Stimulated activated CD8-positive, alpha-beta memory T cell treated with anti-CD3 and anti-CD28 coated beads, Interleukin-2, amount 100 ng/mL, for 1 hour (primary cell): ENCODE measurements at regions not wholly inside any gene's neighbourhood (a gene's known extent, or its start where the extent isn't known, plus 50 kb on each side); places are given as distances from the start of the nearest gene placed in this dataset.
"Not testable (repeated sequence)": the region's sequence is repeated elsewhere in the genome, so short reads cannot be mapped to it uniquely, and the experiment has no call there.

Experiments
- DNase-seq, 2 donors: peaks; one replicate each; pipeline ENCODE4 v3.0.0-alpha.2; 2020; ENCODE audit warnings: low read depth in 2 of 2

DNA sequence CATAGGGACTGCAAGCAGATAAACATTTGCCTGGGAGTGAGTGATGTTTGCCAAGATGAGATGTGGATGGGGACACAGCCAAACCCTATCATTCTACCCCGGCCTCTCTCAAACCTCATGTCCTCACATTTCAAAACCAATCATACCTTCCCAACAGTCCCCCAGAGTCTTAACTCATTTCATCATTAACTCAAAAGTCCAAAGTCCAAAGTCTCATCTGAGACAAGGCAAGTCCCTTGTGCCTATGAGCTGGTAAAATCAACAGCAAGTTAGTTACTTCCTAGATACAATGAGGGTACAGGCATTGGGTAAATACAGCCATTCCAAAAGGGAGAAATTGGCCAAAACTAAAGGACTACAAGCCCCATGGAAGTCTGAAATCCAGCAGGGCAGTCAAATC, 822.9 kb upstream of the SPRY2 start:
- not testable (repeated sequence) for DNase-seq

DNA sequence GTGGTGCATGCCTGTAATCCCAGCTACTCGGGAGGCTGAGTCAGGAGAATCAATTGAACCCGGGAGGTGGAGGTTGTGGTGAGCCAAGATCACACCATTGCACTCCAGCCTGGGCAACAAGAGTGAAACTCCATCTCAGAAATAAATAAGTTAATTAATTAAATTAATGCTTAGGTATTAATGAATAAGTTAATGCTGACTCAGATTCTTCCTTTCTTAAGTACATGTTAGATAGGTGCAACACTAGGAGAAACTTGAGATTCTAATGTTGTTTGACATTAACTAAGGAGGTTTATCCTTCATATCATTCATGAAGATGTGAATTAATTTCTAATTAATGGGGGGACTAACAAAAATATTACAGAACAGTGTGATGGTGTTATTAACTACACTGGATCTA, 812.6 kb upstream of the SPRY2 start:
- no peak for DNase-seq

DNA sequence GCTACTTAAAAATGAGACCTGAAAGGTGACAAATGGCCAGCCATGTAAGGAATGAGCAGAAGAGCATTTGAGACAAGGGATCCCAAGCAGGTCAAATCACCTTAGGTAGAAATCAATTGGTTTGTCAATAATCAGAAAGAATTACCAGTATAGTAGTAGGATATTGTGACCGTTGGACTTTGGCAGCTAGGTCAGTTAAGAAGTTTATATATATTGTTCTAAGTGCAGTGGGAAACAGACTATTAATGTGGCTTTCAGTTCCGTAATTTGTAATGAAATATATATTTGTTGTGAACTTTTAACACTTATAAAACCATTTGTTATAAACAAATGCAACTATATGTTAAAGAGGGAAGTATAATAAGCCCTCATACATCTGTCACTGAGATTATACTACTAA, 807.9 kb upstream of the SPRY2 start:
- DNase-seq = no peak

DNA sequence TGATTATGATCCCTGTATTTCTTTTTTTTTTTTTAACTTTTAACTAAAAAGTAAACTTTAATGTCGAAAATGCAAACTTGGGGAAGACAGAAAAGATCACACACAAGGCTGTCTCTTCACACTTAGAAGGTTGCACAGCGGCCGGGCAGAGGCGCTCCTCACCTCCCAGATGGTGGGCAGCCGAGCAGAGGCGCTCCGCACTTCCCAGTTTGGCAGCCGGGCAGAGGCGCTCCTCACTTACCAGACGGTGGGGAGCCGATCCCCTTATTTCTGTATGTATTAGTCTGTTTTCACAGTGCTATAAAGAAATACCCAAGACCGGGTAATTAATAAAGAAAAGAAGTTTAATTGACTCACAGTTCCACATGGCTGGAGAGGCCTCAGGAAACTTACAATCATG, 805.6 kb upstream of the SPRY2 start:
- DNase-seq = not testable (repeated sequence)

DNA sequence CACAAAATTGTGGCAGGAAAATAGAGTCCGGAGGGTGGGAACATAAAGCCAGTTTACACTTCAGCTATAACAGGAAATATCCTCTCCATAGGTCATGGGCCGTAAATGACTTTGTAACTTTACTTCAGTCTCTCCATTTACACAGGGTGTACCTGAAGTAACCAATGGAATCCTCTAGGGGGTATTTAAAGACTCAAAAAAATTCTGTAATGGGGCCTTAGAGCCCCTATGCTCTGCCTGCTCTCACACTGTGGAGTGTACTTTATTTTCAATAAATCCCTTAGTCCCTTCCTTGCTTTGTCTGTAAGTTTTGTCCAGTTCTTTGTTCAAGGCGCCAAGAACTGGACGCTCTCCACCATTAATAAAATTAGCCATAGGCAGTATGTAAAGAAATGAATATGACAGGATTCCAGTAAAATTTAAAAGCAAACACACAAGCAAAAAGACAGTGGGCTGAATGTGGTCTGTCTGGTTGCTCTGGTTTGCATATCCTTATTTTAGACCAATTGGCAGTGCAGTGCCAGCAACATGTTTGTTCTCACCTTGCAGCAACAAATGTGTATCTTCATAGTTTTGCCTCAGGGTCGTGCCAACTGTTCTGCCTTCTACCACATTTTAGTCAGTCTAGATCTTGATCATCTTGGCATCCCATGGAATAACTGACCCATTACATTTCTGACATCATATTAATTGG, 801.5 kb upstream of the SPRY2 start:
- no peak for DNase-seq

DNA sequence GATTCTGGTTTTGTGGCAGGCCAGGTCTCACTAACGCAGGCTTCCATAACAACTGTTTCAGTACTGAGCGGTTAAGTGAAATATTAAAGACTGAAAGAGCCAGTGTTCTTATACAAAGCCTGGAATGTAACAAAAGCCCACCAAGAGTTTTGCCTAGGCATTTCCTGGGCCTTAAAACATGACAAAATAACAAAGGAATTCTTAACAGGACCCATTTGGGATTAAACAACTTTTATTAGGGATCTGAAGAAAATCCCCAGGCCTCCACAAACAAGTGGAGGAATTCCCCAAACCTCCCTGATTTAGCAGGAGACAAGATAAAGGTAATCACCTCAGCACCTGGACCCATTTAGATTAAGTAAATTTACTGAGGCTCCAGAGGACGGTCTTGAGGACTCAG, 799.7 kb upstream of the SPRY2 start:
- DNase-seq = no peak

DNA sequence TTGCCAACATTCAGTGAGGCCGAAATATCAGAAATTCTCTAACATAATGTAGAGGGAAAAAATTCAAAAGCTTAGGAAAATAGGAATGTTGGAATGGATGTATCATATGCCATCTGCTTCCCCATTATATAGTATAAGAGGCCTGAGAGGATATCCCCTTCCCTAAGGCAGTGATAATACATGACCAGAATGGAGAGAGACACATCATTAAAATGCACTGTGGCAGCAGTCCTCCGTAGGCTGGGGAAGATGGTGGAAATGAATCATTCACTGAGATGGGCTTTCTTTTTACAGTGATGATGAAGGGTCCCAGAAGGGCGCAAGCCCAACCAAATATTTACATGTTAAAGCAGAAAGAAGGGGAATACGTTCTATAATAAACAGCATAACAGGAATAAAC, 799.1 kb upstream of the SPRY2 start:
- no peak for DNase-seq

DNA sequence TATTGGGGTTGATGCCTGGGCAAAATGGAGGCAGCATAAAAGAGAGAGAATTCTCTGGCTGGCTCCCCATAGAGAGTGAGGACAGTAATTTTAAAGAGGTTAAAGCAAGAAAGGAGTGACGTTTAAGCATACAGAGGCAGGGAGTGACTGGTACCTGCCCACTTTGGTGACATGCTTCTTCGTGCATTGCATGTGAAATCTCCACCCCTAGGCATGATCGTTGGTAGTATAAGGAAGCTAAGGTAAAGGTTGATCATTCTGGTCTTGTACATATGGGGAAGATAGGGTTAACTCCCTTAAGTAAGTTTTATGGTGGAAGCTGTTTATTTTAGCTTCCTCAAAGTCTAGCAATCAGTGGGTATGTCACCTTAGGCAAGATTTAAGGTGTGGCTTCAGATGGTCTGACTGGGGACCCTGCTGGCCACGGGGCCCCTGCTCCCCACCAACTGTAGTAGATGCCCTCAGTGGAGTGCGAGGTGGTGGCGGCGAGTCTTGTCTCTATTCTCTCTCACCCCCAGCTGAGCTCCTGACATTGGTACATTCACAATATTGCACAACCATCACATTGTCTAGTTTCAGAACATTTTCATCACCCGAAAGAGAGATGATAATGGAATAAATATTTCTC, 797.5 kb upstream of the SPRY2 start:
- DNase-seq = no peak

DNA sequence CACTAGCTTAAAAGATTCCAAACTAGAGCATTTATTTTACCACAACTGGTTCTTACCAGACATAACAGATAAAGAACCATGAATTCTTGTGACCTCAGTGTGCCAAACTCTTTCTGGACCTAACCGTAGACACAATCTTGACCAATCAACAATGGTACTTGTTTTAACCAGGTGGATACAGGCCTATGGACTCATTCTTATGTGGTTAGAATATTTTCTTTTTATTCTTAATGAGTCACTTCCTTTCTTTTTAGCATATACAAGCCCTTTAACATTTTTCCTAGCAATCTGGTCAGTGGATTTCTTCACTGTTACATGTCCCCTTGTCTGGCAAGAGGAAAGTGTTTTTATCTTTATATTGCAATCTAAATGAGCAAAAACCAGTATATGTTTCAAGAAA, 792.1 kb upstream of the SPRY2 start:
- no peak for DNase-seq

DNA sequence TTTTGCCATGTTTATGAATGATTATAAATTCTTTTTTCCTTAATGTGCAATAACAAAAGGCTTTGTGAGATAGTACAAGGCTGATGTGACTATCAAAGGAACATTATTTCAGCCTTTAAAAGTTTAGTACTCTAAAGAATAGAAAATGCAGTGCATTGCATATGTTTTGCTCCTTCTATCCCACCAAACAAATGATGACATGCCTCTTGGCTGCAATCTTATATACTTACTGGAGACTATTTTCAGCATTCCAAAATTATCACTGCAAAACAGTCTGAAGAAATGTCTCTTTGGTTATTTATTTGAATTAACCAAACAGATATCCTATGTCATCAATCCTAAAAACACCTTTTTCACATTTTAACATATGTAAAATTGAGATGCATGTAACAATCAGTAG, 776.5 kb upstream of the SPRY2 start:
- no peak for DNase-seq

DNA sequence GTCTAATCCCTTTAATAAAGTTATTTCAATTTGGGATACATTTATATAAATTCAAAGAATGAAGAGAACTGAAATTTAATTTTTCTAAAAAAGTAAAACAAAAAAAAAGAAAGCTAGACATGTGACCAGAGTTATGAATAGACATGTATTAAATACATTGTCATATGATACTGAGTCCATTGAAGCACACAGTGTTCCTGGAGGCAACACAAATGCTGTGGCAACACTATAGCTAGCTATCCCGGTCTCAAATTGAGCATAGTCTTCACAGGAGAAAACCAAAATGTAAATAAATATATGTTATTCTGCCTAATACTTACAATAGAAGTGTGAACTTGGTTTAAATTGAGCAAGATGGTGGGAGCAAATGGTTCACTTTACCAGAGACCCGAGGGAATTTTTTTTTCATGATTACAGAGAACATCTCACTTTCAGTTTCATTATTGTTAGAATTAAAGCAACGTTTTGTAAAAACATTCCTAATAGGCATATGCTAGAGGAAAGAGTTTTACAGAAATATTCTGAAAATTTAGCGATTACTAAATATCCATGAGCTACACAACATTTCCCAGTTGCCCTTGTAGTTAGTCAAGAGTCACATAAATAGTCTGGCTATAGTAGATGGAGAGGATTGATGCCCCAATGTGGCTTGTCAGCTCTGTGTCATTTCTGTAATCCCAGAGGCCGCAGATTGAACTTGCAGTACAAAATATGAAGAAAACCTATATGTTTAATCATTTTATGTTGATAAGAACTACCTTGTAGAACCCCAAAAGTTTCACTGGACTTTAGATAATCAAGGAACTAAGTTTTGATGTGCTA, 775.7 kb upstream of the SPRY2 start:
- DNase-seq = no peak

DNA sequence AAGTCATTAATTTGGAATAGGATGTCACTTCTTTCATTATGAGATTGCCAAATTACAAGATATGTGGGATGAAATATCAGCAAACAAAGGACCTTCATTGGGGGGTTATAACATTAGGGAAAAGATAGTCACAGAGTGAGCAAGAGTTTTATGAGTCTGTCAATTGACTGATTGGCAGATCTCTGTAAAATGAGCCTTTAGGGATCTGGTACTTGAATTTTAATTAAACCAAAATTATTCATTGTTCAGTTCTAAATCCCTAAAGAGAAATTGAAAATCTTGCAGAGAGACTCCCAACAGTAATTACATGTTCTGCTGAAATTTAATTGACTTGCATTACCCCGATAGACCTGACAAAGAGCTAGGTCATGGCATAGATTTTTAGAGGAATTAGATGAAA, 768.1 kb upstream of the SPRY2 start:
- DNase-seq = no peak

DNA sequence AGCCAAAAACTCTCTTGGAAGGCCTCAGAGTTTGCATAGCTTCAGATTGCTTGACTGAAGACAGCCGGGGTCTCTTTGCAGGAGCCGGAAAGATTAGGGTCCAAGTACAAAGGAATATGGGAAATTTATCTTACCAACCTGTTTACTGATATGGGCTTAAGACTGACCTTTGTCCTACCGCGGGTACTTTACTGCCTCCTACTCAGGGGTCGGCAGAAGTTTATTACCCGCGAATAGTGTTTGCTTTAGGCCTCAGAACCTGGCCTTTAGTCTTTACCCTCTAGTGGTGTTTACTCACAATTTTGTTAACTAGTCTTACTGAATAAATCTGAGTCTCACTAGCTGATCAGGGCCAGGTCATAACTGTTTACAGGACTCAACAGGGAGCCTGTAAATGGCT, 765.4 kb upstream of the SPRY2 start:
- DNase-seq = no peak

DNA sequence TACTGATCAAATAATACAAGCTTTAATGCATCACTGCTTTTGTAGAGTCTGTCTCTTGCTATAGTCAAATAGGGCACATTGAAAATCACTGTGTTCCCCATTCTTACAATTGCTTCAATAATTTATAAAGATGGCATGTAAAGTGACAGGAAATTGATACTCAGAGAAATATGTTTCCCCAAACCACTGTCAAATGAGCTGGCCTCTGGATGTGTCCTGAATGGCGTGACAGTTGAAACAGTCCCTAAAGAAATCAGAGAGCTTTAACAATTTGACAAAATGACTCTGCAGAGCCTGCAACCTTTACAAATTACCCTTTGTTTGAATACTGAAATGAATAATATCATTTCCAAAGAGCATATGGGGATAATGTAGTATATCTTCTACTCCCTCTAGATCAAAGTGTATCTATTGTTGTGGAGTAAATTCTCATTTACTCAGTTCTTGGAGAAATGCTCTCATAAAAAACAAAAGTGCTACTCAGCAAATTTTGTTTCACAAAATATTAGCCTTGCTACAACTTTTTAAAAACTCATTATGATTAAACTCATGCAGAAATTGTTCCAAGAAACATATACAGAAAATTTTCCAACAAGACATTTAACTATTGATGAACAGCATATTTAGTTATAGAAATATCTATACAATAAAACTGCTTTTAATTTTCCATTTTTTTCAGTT, 763.2 kb upstream of the SPRY2 start:
- DNase-seq = no peak

DNA sequence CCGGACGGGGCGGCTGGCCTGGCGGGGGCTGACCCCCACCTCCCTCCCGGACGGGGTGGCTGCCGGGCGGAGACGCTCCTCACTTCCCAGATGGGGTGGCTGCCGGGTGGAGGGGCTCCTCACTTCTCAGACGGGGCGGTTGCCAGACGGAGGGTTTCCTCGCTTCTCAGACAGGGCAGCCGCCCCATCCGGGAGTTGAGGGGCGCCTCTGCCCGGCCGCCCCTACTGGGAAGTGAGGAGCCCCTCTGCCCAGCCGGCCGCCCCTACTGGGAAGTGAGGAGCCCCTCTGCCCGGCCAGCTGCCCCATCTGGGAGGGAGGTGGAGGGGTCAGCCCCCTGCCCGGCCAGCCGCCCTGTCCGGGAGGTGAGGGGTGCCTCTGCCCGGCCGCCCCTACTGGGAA, 761.1 kb upstream of the SPRY2 start:
- not testable (repeated sequence) for DNase-seq

DNA sequence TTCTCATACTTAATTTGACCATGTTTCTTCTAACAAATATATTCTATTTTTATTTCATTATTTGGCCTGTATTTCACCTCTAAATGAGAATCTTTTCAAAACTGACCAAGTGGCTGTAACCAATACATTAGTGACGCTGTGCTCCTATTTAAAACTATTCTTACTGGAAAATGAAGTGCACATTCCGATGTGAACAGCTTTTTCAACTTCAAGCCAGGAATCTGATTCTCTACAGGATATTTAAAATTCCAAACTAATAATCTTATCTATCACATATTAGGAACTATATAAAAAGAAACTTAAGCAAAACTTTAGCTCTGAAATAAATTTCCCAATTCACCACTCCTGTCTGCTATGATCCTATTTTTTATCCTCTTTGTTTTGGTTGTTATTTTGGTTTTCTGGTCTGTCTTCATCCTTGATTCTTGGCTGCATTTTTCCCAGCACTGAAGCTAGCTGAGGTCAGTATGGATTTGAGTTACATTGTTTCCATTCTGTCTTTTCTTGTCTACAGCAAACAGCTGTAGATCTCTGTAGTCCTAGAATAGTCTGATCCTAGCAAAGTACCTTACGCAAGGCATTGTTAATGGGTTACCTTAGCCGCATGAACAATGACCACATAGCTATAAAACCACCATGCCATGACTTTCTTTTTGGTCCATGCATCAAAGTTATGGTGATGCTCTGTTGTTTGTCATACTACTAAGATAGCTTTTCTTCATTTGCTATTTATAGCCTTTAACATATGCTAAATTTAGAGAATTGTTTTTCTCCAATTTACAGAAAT, 748.6 kb upstream of the SPRY2 start:
- DNase-seq = no peak

DNA sequence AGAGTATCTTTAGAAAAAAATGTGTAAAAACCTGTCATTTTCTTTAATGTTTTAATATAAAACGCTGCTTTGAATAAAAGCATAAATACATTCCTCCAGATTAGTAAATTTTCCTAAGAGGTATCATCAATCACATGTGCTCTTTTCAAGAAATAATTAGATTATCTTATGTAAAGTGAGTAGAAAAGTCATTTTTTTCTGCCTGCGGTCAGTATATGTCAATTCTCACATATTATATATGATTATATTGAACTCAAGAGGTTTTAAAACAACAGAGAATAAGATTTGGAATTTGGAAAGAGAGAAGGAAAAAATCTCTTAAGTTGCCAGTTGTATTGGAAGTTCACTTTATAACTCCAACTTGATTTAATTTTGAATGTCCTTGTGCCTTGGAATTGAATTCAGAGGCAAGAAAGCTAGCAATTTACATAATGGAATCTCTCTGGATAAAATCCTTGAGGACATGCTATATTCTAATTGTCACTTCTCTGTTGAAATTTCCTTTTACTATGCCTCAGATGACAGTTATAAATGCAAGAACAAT, 740.1 kb upstream of the SPRY2 start:
- no peak for DNase-seq

DNA sequence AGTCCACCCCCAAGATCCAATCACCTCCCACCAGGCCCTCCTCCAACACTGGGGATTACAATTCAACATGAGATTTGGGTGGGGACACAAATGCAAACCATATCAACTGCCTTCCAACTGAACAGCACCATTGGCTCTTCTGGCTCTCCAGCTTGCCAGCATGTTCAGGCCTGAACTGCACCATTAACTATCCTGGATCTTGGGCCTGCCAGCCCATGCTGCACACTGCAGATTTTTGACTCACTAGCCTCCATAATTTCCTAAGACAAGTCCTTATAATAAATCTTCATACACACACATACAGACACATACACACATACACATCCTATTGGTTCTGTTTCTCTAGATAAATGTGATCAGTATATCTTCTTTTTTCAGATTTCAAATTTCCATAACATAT, 737.1 kb upstream of the SPRY2 start:
- no peak for DNase-seq

DNA sequence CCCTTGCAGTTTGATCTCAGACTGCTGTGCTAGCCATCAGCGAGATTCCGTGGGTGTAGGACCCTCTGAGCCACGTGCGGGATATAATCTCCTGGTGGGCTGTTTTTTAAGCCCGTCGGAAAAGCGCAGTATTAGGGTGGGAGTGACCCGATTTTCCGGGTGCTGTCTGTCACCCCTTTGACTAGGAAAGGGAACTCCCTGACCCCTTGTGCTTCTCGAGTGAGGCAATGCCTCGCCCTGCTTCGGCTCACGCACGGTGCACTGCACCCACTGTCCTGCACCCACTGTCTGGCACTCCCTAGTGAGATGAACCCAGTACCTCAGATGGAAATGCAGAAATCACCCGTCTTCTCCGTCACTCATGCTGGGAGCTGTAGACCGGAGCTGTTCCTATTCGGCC, 728.9 kb upstream of the SPRY2 start:
- not testable (repeated sequence) for DNase-seq

DNA sequence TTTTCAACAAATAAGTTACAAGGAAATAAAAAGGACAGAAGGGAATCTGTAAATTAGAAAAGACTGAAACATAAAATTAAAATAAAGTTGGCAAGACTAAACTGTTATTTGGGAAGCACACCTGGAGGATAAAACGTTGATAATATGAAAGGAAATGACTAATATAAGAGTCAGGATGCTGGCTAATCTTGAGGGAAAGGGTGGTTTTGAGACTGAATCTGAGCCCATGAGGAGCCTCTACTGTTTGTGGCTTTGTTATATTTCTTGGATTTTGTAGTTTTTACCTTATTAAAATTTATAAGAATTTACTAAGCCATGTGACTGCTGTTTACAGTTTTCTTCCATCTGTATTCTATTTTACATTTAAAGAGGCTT, 718.0 kb upstream of the SPRY2 start:
- DNase-seq = no peak

DNA sequence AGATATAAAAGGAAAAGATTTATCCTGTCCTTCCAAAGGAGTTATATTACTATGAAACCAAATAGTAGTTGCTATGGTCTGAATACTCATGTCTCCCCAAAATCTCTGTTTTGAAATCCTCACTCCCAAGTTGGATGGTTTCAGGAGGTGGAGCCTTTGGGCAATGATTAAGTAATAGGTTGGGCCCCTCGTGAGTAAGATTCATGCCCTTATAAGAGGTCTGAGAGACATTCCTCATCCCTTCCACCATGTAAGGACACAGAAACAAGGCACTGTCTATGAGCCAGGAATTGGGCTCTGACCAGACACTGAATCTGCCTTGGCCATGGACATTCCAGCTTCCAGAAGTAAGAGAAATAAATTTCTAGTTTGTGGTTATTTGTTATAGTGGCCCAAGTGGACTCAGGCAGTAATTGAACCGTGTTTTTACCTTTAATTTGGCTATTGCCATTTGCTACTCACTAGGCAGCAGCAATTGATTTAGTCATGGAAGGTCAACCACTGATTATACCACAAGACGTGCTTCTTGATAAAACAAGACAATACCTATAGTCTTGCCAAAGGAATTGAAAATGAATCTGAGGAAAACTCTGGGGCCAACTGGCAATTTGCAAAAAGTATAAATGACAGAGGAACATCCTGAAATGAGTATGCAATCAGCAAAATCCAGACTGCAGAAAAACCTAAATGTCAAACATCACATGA, 717.4 kb upstream of the SPRY2 start:
- DNase-seq = no peak
